GM12878 (cell line): ENCODE measurements at regions not wholly inside any gene's neighbourhood (a gene's known extent, or its start where the extent isn't known, plus 50 kb on each side); places are given as distances from the start of the nearest gene placed in this dataset.

Source experiments
- ATAC-seq: fragments of 200-7000 bp; cut with Tn5 transposase; 3 replicates; pipeline ENCODE4 v1.9.1; 2020; ENCODE audit warnings: mild to moderate bottlenecking, moderate library complexity
- BruUV-seq: library from RNA; stranded (reverse); fragments of 400-500 nt; replicated peaks from 2 replicates; lab custom pipeline; 2021; lab: Mats Ljungman, UMichigan
- CTCF ChIA-PET: fragments of 300-600 bp; sonication (Branson Sonifier 250); formaldehyde crosslinking; extraction: SDS; loops from one replicate; lab custom pipeline; 2021; ENCODE audit warnings: inconsistent platforms; lab: Yijun Ruan, JAX
- POLR2A ChIA-PET: fragments of 350-600 bp; formaldehyde crosslinking; extraction: SDS; loops from one replicate; lab custom pipeline; 2021; ENCODE audit warnings: inconsistent platforms; lab: Charles Lee
- RAD21 ChIA-PET: fragments of 300-600 bp; sonication (Branson Sonifier 250); formaldehyde crosslinking; loops from one replicate; lab custom pipeline; 2023; ENCODE audit warnings: antibody characterized with exemption; ENCODE audit not compliant: unreplicated experiment; lab: Charles Lee
- SMC1A ChIA-PET: fragments of 300-600 bp; sonication (Branson Sonifier 250); formaldehyde crosslinking; loops from one replicate; lab custom pipeline; 2023; ENCODE audit not compliant: unreplicated experiment, uncharacterized antibody; lab: Charles Lee
- DNase-seq: peaks from one replicate; pipeline ENCODE4 v3.0.0-alpha.2; 2011; ENCODE audit warnings: low read depth, low spot score
- FAIRE-seq: peaks from 3 replicates; lab custom pipeline; 2011; peaks lifted over from hg19 to GRCh38; lab: Jason Lieb, UNC
- H2AFZ ChIP-seq: 2 replicates; pipeline ENCODE4 v1.6.0; 2011; ENCODE audit warnings: low read depth, low read length, control low read depth; ENCODE audit not compliant: control insufficient read depth
- H3K27ac ChIP-seq: 2 replicates; pipeline ENCODE4 v1.5.1; 2011; ENCODE audit warnings: control low read depth; ENCODE audit not compliant: control insufficient read depth, insufficient read depth
- H3K27me3 ChIP-seq, 2 experiments: replicated peaks in 1 of 2; 2 replicates each; pipeline versions ENCODE4 v1.6.0 to v1.6.1; 2011; ENCODE audit warnings: low read length in 1 of 2; ENCODE audit not compliant: control insufficient read depth in 2 of 2, insufficient read depth in 2 of 2
- H3K36me3 ChIP-seq, 2 experiments: 2 replicates each; pipeline ENCODE4 v1.5.1; 2011; ENCODE audit warnings: low read length in 1 of 2; ENCODE audit not compliant: control insufficient read depth in 2 of 2, insufficient read depth in 2 of 2
- H3K4me1 ChIP-seq: 2 replicates; pipeline ENCODE4 v1.6.1; 2011; ENCODE audit warnings: mild to moderate bottlenecking, low read length, moderate library complexity, mixed read lengths; ENCODE audit not compliant: control insufficient read depth, insufficient read depth
- H3K4me2 ChIP-seq: 2 replicates; pipeline ENCODE4 v1.6.0; 2011; ENCODE audit warnings: control low read depth; ENCODE audit not compliant: control insufficient read depth, insufficient read depth
- H3K4me3 ChIP-seq: fragments of 200-600 bp; sonication (generic); 2 replicates; pipeline ENCODE4 v1.5.1; 2016
- H3K79me2 ChIP-seq: 2 replicates; pipeline ENCODE4 v1.6.0; 2011; ENCODE audit warnings: low read length; ENCODE audit not compliant: control insufficient read depth, insufficient read depth
- H3K9ac ChIP-seq: 2 replicates; pipeline ENCODE4 v1.8.0; 2011; ENCODE audit warnings: low read length, control low read depth, mixed read lengths; ENCODE audit not compliant: control insufficient read depth, insufficient read depth
- H3K9me3 ChIP-seq: replicated peaks from 3 replicates; pipeline ENCODE4 v1.5.1; 2011; ENCODE audit warnings: mild to moderate bottlenecking, low read length; ENCODE audit not compliant: control insufficient read depth, insufficient read depth
- H4K20me1 ChIP-seq: 2 replicates; pipeline ENCODE4 v1.6.0; 2011; ENCODE audit not compliant: control insufficient read depth, insufficient read depth
- CBFB ChIP-seq: IDR thresholded peaks from 2 replicates; pipeline ENCODE4 v1.6.1; 2016; ENCODE audit warnings: antibody characterized with exemption, low read depth
- E2F4 ChIP-seq: IDR thresholded peaks from 2 replicates; pipeline ENCODE4 v1.6.1; 2012; ENCODE audit warnings: low read depth, low read length, improper control_type of control experiment
- ESRRA ChIP-seq: IDR thresholded peaks from 2 replicates; pipeline ENCODE4 v1.6.1; 2012; ENCODE audit warnings: mild to moderate bottlenecking, low read length, improper control_type of control experiment
- JUNB ChIP-seq: IDR thresholded peaks from 2 replicates; pipeline ENCODE4 v1.6.1; 2016; ENCODE audit warnings: antibody characterized with exemption, mild to moderate bottlenecking
- NFXL1 ChIP-seq: fragments of 450-650 bp; IDR thresholded peaks from 2 replicates; pipeline ENCODE4 v1.6.1; 2017; ENCODE audit warnings: antibody characterized with exemption, mild to moderate bottlenecking, borderline replicate concordance
- PML ChIP-seq: IDR thresholded peaks from 2 replicates; pipeline ENCODE4 v1.6.1; 2012; ENCODE audit warnings: low read length, inconsistent platforms
- RCOR1 ChIP-seq: conservative IDR thresholded peaks from 2 replicates; pipeline ENCODE4 v1.6.1; 2012; ENCODE audit warnings: low read depth, low read length, improper control_type of control experiment
- RFX5 ChIP-seq: IDR thresholded peaks from 2 replicates; pipeline ENCODE4 v1.6.1; 2011; ENCODE audit warnings: low read depth, low read length, improper control_type of control experiment
- SPI1 ChIP-seq: IDR thresholded peaks from 2 replicates; pipeline ENCODE4 v1.6.1; 2011; ENCODE audit warnings: low read depth, mild to moderate bottlenecking, low read length, moderate library complexity, borderline replicate concordance; ENCODE audit not compliant: insufficient read depth
- SREBF2 ChIP-seq: IDR thresholded peaks from 2 replicates; pipeline ENCODE4 v1.6.1; 2012; ENCODE audit warnings: mild to moderate bottlenecking, low read length
- SUPT20H ChIP-seq: IDR thresholded peaks from 2 replicates; pipeline ENCODE4 v1.6.1; 2011; ENCODE audit warnings: low read depth, mild to moderate bottlenecking, low read length, moderate library complexity, borderline replicate concordance; ENCODE audit not compliant: control insufficient read depth
- TAF1 ChIP-seq: IDR thresholded peaks from 2 replicates; pipeline ENCODE4 v1.6.1; 2011; ENCODE audit warnings: mild to moderate bottlenecking, low read depth, low read length, borderline replicate concordance
- ZNF207 ChIP-seq: fragments of 450-650 bp; IDR thresholded peaks from 2 replicates; pipeline ENCODE4 v1.6.1; 2014; ENCODE audit warnings: antibody characterized with exemption, mild to moderate bottlenecking, borderline replicate concordance
- ZNF622 ChIP-seq: fragments of 450-650 bp; IDR thresholded peaks from 2 replicates; pipeline ENCODE4 v1.6.1; 2017; ENCODE audit warnings: mild to moderate bottlenecking, inconsistent platforms
- WGBS: methylation state at CpG from one replicate; pipeline ENCODE4 v1.1.6; 2016; ENCODE audit warnings: low lambda C conversion rate; ENCODE audit not compliant: insufficient replicate concordance, insufficient coverage; ENCODE audit errors: missing lambda C conversion rate; 5-methylcytosine and 5-hydroxymethylcytosine counted together
- in situ Hi-C: fragments of 300-500 bp; cut with MboI; formaldehyde crosslinking; loops from 9 replicates; pipeline ENCODE4 v1.14.3; 2018; ENCODE audit warnings: mixed read lengths
- intact Hi-C: fragments of 100-400 bp; cut with micrococcal nuclease; formaldehyde crosslinking; loops from one replicate; pipeline ENCODE4 v1.14.2; 2022; ENCODE audit not compliant: unreplicated experiment
- TF ChIP-seq, protein P1 (sequence below): fragments of 450-650 bp; IDR thresholded peaks from 2 replicates; pipeline ENCODE4 v1.6.1; 2017; ENCODE audit warnings: mild to moderate bottlenecking
- TF ChIP-seq, protein P2 (sequence below): IDR thresholded peaks from 2 replicates; pipeline ENCODE4 v1.6.1; 2011; ENCODE audit warnings: mild to moderate bottlenecking, low read depth, low read length, moderate library complexity; ENCODE audit not compliant: insufficient replicate concordance

DNA sequence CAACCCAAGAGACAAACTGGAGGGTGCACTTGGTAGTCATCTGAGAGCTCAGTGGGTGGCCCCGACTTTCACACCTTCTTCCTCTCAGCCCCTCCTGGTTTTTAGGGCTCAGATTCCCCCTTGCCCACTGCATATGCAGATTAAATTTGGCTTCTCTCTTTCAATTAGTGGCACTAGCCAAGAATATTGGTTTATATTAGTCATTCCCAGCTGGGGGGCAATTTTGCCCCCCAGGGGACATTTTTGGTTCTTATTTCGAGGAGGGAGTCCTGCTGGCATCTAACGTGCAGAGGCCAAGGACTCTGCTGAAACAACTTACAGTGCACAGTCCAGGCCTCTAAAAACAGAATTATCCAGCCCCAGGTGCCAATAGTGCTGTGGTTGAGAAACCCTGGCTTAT, 216.0 kb downstream of the RPS24 start:
- Histone ChIP-seq H3K4me1 (peaks cover 5% of the 10 kb centered on the region), H4K20me1 (no peaks in the 10 kb centered on the region), H3K4me3 (no peak overlapping the region), H3K9ac (no peak overlapping the region), H3K36me3 (no peaks in the 10 kb centered on the region), H2AFZ (no peak overlapping the region), H3K27ac (no peak overlapping the region), H3K9me3 (no peaks in the 10 kb centered on the region; the same call in 2 of the 3 replicates), H3K79me2 (no peaks in the 10 kb centered on the region), H3K27me3 (peaks cover 0 to 5% of the 10 kb centered on the region in 2 experiments; a peak in 1 of 4 replicates), H3K4me2 (no peak overlapping the region)
- no TSS peak for BruUV-seq
- no peak for FAIRE-seq
- WGBS, result 25% methylated on average over 3 of the region's 3 CpGs
- intact Hi-C loops, result no loop called here
- no peak for ATAC-seq
- ChIA-PET CTCF (no interaction called here), RAD21 (no interaction called here), SMC1A (interaction anchor here (0.9 kb wide), 1 partner anchor 25 kb away, joined by 3 read pairs; no protein-coding TSS in a partner anchor), POLR2A (no interaction called here)
- in situ Hi-C loops, result no loop called here
- TF ChIP-seq NFXL1 (no peak), SPI1 (no peak), E2F4 (no peak), ZNF207 (no peak), ZNF622 (no peak), JUNB (no peak), RCOR1 (no peak), TAF1 (no peak), CBFB (no peak), SREBF2 (no peak), PML (no peak), ESRRA (no peak), SUPT20H (no peak), RFX5 (no peak)
- TF ChIP-seq, protein P1, sequence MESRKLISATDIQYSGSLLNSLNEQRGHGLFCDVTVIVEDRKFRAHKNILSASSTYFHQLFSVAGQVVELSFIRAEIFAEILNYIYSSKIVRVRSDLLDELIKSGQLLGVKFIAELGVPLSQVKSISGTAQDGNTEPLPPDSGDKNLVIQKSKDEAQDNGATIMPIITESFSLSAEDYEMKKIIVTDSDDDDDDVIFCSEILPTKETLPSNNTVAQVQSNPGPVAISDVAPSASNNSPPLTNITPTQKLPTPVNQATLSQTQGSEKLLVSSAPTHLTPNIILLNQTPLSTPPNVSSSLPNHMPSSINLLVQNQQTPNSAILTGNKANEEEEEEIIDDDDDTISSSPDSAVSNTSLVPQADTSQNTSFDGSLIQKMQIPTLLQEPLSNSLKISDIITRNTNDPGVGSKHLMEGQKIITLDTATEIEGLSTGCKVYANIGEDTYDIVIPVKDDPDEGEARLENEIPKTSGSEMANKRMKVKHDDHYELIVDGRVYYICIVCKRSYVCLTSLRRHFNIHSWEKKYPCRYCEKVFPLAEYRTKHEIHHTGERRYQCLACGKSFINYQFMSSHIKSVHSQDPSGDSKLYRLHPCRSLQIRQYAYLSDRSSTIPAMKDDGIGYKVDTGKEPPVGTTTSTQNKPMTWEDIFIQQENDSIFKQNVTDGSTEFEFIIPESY, result no peak
- TF ChIP-seq, protein P2, sequence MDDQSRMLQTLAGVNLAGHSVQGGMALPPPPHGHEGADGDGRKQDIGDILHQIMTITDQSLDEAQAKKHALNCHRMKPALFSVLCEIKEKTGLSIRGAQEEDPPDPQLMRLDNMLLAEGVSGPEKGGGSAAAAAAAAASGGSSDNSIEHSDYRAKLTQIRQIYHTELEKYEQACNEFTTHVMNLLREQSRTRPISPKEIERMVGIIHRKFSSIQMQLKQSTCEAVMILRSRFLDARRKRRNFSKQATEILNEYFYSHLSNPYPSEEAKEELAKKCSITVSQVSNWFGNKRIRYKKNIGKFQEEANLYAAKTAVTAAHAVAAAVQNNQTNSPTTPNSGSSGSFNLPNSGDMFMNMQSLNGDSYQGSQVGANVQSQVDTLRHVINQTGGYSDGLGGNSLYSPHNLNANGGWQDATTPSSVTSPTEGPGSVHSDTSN, result no peak
- no peak for DNase-seq
